ENCODE measurements at regions not wholly inside any gene's neighbourhood (a gene's known extent, or its start where the extent isn't known, plus 50 kb on each side); places are given as distances from the start of the nearest gene placed in this dataset.
A peak's percentile ranks its signal among the peaks of the same experiment; 100 is the strongest.

DNA sequence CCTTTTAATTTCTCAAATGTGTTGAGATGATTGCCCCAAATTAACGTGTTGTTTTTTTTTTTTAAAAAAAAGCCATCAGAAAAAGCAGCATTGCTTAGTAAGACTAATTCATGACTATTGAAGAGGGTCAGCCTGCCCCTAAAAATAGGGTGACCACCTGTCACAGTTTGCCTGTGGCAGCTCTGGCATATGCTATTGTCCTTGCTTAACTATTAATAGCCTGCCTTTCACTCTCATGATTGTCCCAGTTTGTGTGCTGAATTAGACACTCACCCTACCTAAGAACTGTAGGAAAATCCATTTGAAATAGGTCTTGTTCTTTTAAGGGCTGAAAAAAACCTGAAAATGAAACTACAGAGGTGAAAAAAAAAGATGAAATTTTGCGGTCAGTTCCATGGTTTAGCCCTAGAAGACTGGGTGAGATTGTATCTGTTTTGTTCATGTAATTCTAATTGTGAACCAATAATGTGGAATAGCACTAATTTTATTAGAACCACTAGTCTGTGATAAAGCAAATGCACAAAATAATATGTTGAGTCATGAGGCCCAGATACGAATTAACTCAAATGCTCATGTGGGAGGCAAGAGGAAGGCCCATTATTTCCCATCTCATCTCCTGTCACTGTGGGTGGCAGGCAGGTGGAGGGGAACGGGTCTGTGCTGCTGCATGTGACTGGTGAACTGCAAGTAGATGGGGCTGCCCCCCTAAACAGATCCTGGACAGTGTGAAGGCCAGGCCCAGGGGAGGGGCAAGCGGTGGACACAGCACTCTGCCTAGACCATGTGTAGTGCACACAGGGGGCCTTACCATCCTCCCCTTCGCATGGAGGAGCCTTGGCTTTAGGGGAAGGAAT, 265.4 kb upstream of the NFE2L3 start:
- no peak for DNase-seq (ENCODE audit: low spot score)

DNA sequence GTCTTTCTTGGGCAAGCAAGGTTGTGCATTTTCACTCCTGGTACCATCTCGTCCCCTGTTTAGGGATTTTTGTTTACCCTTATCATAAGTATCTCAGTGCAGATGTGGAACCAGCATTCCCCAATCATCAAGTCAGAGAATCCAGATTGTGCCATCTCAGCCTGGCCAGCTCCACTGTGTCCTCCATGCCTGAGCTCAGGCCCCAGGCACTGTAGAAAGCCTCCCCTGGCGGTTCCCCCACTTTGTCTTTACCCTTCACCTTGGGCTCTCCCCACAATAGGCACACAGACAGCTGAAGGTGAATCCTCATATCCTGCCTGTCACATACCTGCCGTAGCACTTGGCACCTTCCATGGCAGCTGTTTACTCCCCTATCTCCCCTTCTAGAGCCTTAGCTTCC, 264.7 kb upstream of the NFE2L3 start:
- DNase-seq (ENCODE audit: low spot score), result no peak

DNA sequence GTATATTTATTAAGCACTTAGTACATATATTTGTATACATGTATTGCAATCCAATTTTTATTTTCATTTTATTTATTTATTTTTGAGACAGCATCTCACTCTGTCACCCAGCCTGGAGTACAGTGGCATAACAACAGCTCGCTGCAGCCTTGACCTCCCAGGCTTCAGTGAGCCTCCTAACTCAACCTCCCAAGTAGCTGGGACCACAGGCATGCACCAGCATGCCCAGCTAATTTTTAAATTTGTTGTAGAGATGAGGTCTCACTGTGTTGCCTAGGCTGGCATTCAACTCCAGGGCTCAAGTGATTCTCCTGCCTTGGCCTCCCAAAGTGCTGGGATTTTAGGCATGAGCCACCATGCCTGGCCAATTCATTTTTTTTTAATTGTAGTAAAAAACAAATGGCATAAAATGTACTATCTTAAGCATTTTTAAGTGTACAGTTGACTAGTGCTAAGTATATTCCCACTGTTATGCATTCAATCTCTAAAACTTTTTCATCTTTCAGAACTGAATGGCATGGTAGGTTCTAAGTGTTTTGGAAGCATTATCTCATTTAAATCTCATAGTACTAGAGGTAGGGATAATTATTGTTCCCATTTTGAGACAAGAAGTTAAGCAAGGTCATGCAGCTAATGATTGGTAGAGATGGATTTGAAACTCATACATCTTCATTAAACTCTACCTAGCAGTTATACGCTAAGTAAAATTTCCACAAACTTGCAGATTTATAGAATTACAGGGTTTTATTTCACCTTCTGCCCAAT, 264.0 kb upstream of the NFE2L3 start:
- DNase-seq (ENCODE audit: low spot score), result no peak

- DNase-seq (ENCODE audit: low spot score), result no peak
Observed at GRCh38 chr7:25889765-25890164, 262.2 kb upstream of the NFE2L3 start.

GRCh38 chr7:25891591-25891990, 260.4 kb upstream of the NFE2L3 start:
- no peak for DNase-seq (ENCODE audit: low spot score)

- DNase-seq (ENCODE audit: low spot score), result no peak
Observed at GRCh38 chr7:25893436-25893835, 258.6 kb upstream of the NFE2L3 start.

DNA sequence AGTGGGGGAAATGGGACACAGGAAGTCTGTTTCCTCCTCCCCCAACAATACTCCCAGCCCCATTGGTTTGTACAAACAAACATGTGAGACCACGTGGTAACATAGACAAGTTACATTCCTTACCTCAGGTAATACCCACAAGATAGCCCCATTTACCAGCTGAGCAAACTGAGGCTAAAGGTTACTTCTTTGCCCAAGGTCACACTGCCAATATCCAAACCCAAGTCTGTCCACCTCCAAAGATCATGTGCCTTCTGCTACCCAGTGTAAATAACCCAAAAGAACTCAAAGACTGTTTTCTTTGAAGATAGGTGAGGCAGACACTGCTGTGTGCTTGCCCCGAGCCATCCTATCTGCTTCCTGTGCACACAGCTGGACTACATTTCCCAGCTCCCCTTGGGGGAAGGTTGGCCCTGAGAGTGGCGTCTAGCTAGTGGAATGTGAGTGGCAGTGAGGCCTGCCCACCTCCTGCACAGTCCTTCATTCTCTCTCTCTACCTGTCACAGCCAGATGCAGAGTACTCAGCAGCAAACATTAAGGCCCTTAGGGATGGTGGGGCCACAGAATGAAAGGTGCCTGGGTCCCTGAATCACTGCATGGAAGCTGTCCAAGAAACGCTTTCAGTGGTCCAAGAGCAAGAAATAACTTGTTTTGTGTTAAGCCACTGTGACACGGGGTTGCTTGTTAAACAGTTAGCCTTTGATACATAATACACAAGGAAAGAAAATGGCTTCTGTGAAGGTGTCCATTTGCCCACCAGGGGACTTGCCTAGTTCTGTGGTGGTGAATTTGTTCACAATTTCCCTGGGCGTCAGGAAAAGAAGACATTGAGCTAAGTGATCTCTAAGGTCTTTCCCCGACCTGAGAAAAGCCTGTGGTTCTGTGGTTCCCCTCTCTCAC, 257.7 kb upstream of the NFE2L3 start:
- DNase-seq (ENCODE audit: low spot score), result no peak

- peak; percentile 80 for DNase-seq (ENCODE audit: low spot score)
Observed at GRCh38 chr7:25894902-25895791, 256.9 kb upstream of the NFE2L3 start.

DNA sequence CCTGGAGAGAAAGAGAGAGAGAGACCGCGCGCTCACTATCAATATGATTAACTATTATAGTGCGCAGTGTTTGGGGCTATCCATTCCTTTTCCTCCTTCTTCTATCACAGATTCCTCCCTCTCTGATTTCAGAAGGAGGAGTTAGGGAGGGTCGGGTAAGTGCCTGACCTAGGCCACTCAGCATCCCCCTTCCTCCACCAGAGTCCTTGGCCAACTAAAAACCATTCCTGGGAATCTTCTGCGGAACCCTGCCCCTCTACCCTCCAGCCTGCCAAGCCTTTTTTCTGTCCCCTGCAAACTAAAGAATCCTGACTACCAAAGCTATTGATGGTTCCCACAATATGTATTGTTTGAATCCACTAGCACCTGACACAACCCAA, 256.2 kb upstream of the NFE2L3 start:
- no peak for DNase-seq (ENCODE audit: low spot score)

DNA sequence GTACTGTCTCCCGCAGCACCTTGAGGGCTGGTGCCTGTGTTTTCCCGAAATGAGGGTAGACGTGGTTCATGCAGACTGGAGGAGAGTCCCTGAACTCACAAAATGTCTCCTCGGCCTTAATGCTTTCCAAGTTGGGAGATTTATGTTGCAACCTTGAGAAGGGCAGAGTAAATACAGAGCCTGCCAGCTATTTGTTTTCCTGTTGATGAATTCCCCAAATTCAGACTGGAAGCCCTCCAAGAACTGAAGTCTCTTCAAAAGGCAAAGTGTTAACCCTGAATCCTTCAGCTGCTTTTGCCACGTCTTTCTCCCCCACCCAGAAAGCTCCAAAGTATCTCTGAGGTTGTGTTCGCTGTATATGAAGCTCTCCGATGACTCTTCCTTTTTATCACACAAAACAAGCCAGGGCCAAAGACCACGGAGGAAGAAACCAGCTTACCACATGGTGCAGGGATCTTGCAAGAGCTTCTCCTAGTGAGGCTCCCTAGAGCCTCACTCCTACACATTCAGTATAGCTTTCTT, 254.7 kb upstream of the NFE2L3 start:
- DNase-seq (ENCODE audit: low spot score), result no peak

DNA sequence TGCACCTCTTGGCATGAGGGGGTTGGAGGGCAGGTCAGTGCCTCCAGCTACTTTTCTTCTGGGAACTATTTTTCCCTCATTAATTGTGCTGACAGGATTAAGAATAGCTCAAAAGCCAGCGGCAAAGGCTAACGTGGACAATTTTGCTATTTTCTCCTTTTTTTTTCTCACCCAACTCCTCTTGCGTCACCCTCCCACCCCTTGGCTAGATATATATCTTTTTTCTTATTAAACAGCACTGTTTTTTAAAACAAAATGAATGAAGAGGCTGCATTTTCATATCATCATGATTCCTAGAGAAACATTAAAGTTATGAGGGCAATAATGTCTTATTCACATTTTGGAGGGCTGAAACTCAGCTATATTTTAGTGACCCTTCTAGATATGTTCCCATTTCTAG, 251.8 kb upstream of the NFE2L3 start:
- no peak for DNase-seq (ENCODE audit: low spot score)

- DNase-seq (ENCODE audit: low spot score), result no peak
Observed at GRCh38 chr7:25900877-25901276, 251.1 kb upstream of the NFE2L3 start.

DNA sequence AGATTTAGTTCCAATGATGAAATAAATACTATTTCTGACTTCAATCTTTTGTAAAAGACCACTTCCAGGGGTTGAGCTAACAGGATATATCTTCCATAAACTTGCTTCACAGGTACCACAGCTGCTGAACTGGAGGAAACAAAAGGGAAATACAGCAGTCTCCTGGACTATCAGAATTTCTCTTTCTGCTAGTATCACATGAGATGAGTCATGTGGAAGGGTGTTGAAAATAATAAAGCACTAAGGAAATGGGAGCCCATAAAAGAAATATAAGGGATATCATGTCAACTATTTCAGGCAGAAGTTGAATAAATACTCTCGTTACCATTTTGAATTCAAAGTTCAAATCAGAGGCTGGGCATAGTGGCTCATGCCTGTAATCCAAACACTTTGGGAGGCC, 250.3 kb upstream of the NFE2L3 start:
- DNase-seq (ENCODE audit: low spot score), result no peak

GRCh38 chr7:25906003-25906402, 246.0 kb upstream of the NFE2L3 start:
- no peak for DNase-seq (ENCODE audit: low spot score)

DNA sequence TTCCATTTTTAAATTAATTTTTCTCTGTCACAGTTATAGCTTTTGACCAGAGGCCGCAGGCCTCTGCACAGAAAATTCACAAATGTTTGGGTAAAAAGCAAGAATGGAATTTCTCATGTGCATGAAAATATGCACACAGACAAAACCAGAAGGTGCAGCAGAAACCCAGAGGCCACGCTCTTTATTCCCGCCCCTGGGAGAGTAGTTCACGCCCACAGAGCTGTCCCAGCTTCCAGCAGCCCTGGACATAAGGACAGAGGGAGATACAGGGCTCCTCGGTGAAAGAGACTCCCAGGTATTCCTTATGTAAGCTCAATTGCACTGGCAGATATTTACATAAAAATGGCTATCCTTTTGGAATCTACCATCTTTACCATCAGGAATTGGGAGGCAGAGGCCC, 245.2 kb upstream of the NFE2L3 start:
- DNase-seq (ENCODE audit: low spot score), result no peak

DNA sequence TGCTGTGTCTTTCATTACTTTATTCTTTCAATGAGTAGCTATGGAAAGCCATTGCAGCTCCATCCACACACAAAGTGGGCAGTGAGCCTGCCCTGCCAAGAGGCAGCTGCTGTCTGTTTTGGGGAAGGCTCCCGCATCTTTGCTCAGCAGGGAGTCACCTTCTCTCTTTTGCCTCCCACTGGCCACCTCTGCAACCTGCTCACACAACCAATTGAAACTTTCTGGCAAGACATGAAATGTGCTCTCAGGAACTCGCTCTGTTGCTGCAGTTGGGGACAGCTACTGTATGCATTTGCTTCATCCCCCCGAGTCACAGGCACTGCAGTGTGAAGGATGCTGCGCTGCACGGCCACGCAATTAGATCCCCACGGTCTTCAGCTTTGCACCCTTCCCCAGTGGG, 244.8 kb upstream of the NFE2L3 start:
- no peak for DNase-seq (ENCODE audit: low spot score)

GRCh38 chr7:25907731-25908130, 244.3 kb upstream of the NFE2L3 start:
- no peak for DNase-seq (ENCODE audit: low spot score)

DNA sequence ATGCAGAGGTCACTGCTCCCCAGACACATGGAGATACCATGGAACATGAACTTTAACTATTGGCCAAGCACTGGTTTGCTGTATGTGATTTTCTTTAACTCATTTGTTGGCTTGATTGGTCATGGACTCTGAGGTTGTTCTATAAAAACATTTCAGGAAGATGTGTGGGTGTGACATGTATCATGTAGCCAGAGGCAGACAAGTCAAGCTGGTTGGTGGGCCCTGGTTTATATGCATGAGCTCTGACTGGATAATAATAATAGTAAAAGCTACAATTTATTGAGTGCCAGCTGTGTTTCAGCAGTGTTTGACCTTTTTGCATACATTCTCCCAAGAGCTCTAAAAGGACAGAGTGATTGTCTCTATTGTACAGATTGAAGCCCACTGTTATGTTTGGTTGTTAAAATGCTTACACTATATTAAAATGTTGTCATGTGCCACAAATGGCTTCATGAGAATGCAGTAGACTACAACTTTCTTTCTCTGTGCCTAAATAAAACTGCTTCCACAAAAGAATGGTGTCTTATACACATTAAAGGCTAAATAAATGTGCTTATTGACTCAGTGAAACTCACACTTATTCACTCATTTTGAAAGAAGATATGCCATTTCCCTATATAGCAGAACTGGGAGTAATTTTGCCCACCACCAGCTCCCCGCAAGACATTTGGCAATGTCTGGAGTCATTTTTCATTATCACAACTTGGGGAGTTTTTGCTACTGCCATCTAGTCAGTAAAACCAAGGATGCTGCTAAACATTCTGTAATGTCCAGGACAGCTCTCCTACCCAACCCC, 243.6 kb upstream of the NFE2L3 start:
- DNase-seq (ENCODE audit: low spot score), result no peak

GRCh38 chr7:25911738-25912607, 240.0 kb upstream of the NFE2L3 start:
- no peak for DNase-seq (ENCODE audit: low spot score)

All from D341Med (cell line).